Right lobe of liver (tissue), 6 donors: ENCODE measurements at regions not wholly inside any gene's neighbourhood (a gene's known extent, or its start where the extent isn't known, plus 50 kb on each side); places are given as distances from the start of the nearest gene placed in this dataset.
"Not testable (repeated sequence)": the region's sequence is repeated elsewhere in the genome, so short reads cannot be mapped to it uniquely, and the experiment has no call there.

Experiments
- ATAC-seq, 4 donors: fragments of 200-7000 bp; cut with Tn5 transposase; one replicate each; pipeline ENCODE4 v1.9.1; 2020; ENCODE audit warnings: mild to moderate bottlenecking in 4 of 4, moderate library complexity in 4 of 4
- DNase-seq, 3 donors: peaks; one replicate each; pipeline ENCODE4 v3.0.0-alpha.2; 2020
- H3K27ac ChIP-seq, 3 donors: fragments of 200-600 bp; one replicate each; pipeline ENCODE4 v1.8.0; 2022
- H3K27me3 ChIP-seq, 2 donors: fragments of 200-600 bp; one replicate each; pipeline ENCODE4 v1.8.0; 2022
- H3K36me3 ChIP-seq, 4 donors: fragments of 200-600 bp; sonication (generic) in 1 of 4; one replicate each; pipeline versions ENCODE4 v1.5.1 to v1.8.0; 2017 to 2022; ENCODE audit warnings: control low read depth in 1 of 4
- H3K4me1 ChIP-seq, 4 donors: fragments of 200-600 bp; sonication (generic) in 1 of 4; one replicate each; pipeline versions ENCODE4 v1.5.1 to v1.8.0; 2017 to 2022; ENCODE audit warnings: control low read depth in 1 of 4
- H3K4me3 ChIP-seq, 3 donors: fragments of 200-600 bp; one replicate each; pipeline ENCODE4 v1.8.0; 2022
- H3K9me3 ChIP-seq, 4 donors: fragments of 200-600 bp; sonication (generic) in 1 of 4; one replicate each; pipeline versions ENCODE4 v1.5.1 to v1.8.0; 2017 to 2022; ENCODE audit warnings: control low read depth in 1 of 4
- CTCF ChIP-seq, 4 donors: fragments of 200-600 bp in 3 of 4; fragments of 450-650 bp in 1 of 4; IDR thresholded peaks; one replicate each; pipeline versions ENCODE4 v1.5.1 to v1.8.0; 2016 to 2022; ENCODE audit warnings: antibody characterized with exemption in 4 of 4, mild to moderate bottlenecking in 2 of 4
- POLR2A ChIP-seq: fragments of 450-650 bp; IDR thresholded peaks from one replicate; pipeline ENCODE4 v1.6.1; 2017; ENCODE audit warnings: antibody characterized with exemption, mild to moderate bottlenecking
- WGBS: methylation state at CpG from one replicate; pipeline ENCODE4 v1.1.6; 2018; ENCODE audit warnings: low coverage, low lambda C conversion rate; ENCODE audit not compliant: insufficient coverage; ENCODE audit errors: missing lambda C conversion rate; 5-methylcytosine and 5-hydroxymethylcytosine counted together
- intact Hi-C, 2 donors: fragments of 100-400 bp; cut with DNase I; formaldehyde crosslinking; loops; one replicate each; pipeline versions ENCODE4 v1.11.2 to v1.14.1; 2022
- donor health status: DM: no; HTN: yes; CAD: no.
- donor health status: DM: no; HTN: no; CAD: no.
- donor health status: DM: no; HTN: no; CAD: no.
- donor health status: DM: no; HTN: yes; CAD: no.
- donor health status: DM: no; HTN: yes; CAD: no.

- Histone ChIP-seq H3K9me3 (no peaks in the 10 kb centered on the region), H3K27me3 (no peaks in the 10 kb centered on the region), H3K27ac (no peak overlapping the region), H3K36me3 (no peaks in the 10 kb centered on the region), H3K4me3 (no peak overlapping the region), H3K4me1 (no peaks in the 10 kb centered on the region)
- ATAC-seq: no peak
- TF ChIP-seq POLR2A (no peak), CTCF (IDR thresholded peaks at IDR 0.05) (no peak)
- intact Hi-C loops: no loop called here
- whole genome bisulfite sequencing: 41% methylated on average over 2 of the region's 2 CpGs
- DNase-seq: no peak
Observed at GRCh38 chr17:33873201-33873617, 381.9 kb upstream of the CCL2 start.

- no peak for TF ChIP-seq POLR2A
- no peak for TF ChIP-seq CTCF (IDR thresholded peaks at IDR 0.05)
- WGBS: 46% methylated on average over 2 of the region's 2 CpGs
- Histone ChIP-seq H3K36me3 (no peaks in the 10 kb centered on the region), H3K4me1 (no peaks in the 10 kb centered on the region), H3K4me3 (no peak overlapping the region), H3K9me3 (no peaks in the 10 kb centered on the region), H3K27me3 (no peaks in the 10 kb centered on the region), H3K27ac (no peak overlapping the region)
- ATAC-seq (no peak), DNase-seq (peak in 1 of 3 donors; percentile 24)
- intact Hi-C loops: no loop called here
Observed at GRCh38 chr17:33874617-33875060, 380.4 kb upstream of the CCL2 start.

GRCh38 chr17:33875973-33876372, 379.1 kb upstream of the CCL2 start:
- H3K27me3 ChIP-seq: no peaks in the 10 kb centered on the region
- TF ChIP-seq POLR2A: no peak
- TF ChIP-seq CTCF (IDR thresholded peaks at IDR 0.05): no peak
- H3K9me3 ChIP-seq: no peaks in the 10 kb centered on the region
- intact Hi-C loops: no loop called here
- no peak overlapping the region for H3K4me3 ChIP-seq
- no peak for DNase-seq
- no peak overlapping the region for H3K27ac ChIP-seq
- WGBS: 47% methylated on average over 5 of the region's 5 CpGs
- ATAC-seq: no peak
- H3K36me3 ChIP-seq: no peaks in the 10 kb centered on the region
- no peaks in the 10 kb centered on the region for H3K4me1 ChIP-seq

GRCh38 chr17:33882273-33882672, 372.8 kb upstream of the CCL2 start:
- H3K4me1 ChIP-seq, intact Hi-C loops, DNase-seq, H3K9me3 ChIP-seq, H3K27ac ChIP-seq, H3K36me3 ChIP-seq, H3K27me3 ChIP-seq, ATAC-seq, H3K4me3 ChIP-seq: not testable (repeated sequence)
- 83% methylated on average over 1 of the region's 2 CpGs for WGBS

GRCh38 chr17:33882677-33883076, 372.4 kb upstream of the CCL2 start:
- H3K4me1 ChIP-seq, DNase-seq, H3K36me3 ChIP-seq, ATAC-seq, intact Hi-C loops, H3K27ac ChIP-seq, H3K9me3 ChIP-seq, H3K4me3 ChIP-seq, H3K27me3 ChIP-seq: not testable (repeated sequence)
- WGBS: 75% methylated on average over 3 of the region's 3 CpGs

- ATAC-seq (no peak), DNase-seq (no peak)
- H3K4me3 ChIP-seq: no peak overlapping the region
- 60% methylated on average over 3 of the region's 3 CpGs for WGBS
- H3K27ac ChIP-seq: no peak overlapping the region
- H3K36me3 ChIP-seq: no peaks in the 10 kb centered on the region
- no peaks in the 10 kb centered on the region for H3K27me3 ChIP-seq
- H3K4me1 ChIP-seq: no peaks in the 10 kb centered on the region
- TF ChIP-seq CTCF (IDR thresholded peaks at IDR 0.05) (no peak), POLR2A (no peak)
- no peaks in the 10 kb centered on the region for H3K9me3 ChIP-seq
- intact Hi-C loops: no loop called here
Observed at GRCh38 chr17:33888455-33888854, 366.6 kb upstream of the CCL2 start.
